GM12878 (cell line): ENCODE measurements at regions not wholly inside any gene's neighbourhood (a gene's known extent, or its start where the extent isn't known, plus 50 kb on each side); places are given as distances from the start of the nearest gene placed in this dataset.

Experiments used
- ATAC-seq: fragments of 200-7000 bp; cut with Tn5 transposase; 3 replicates; pipeline ENCODE4 v1.9.1; 2020; ENCODE audit warnings: mild to moderate bottlenecking, moderate library complexity
- BruUV-seq: library from RNA; stranded (reverse); fragments of 400-500 nt; replicated peaks from 2 replicates; lab custom pipeline; 2021; lab: Mats Ljungman, UMichigan
- CTCF ChIA-PET: fragments of 300-600 bp; sonication (Branson Sonifier 250); formaldehyde crosslinking; extraction: SDS; loops from one replicate; lab custom pipeline; 2021; ENCODE audit warnings: inconsistent platforms; lab: Yijun Ruan, JAX
- POLR2A ChIA-PET: fragments of 350-600 bp; formaldehyde crosslinking; extraction: SDS; loops from one replicate; lab custom pipeline; 2021; ENCODE audit warnings: inconsistent platforms; lab: Charles Lee
- RAD21 ChIA-PET: fragments of 300-600 bp; sonication (Branson Sonifier 250); formaldehyde crosslinking; loops from one replicate; lab custom pipeline; 2023; ENCODE audit warnings: antibody characterized with exemption; ENCODE audit not compliant: unreplicated experiment; lab: Charles Lee
- SMC1A ChIA-PET: fragments of 300-600 bp; sonication (Branson Sonifier 250); formaldehyde crosslinking; loops from one replicate; lab custom pipeline; 2023; ENCODE audit not compliant: unreplicated experiment, uncharacterized antibody; lab: Charles Lee
- DNase-seq: peaks from one replicate; pipeline ENCODE4 v3.0.0-alpha.2; 2011; ENCODE audit warnings: low read depth, low spot score
- FAIRE-seq: peaks from 3 replicates; lab custom pipeline; 2011; peaks lifted over from hg19 to GRCh38; lab: Jason Lieb, UNC
- H2AFZ ChIP-seq: 2 replicates; pipeline ENCODE4 v1.6.0; 2011; ENCODE audit warnings: low read depth, low read length, control low read depth; ENCODE audit not compliant: control insufficient read depth
- H3K27ac ChIP-seq: 2 replicates; pipeline ENCODE4 v1.5.1; 2011; ENCODE audit warnings: control low read depth; ENCODE audit not compliant: control insufficient read depth, insufficient read depth
- H3K27me3 ChIP-seq, 2 experiments: replicated peaks in 1 of 2; 2 replicates each; pipeline versions ENCODE4 v1.6.0 to v1.6.1; 2011; ENCODE audit warnings: low read length in 1 of 2; ENCODE audit not compliant: control insufficient read depth in 2 of 2, insufficient read depth in 2 of 2
- H3K36me3 ChIP-seq, 2 experiments: 2 replicates each; pipeline ENCODE4 v1.5.1; 2011; ENCODE audit warnings: low read length in 1 of 2; ENCODE audit not compliant: control insufficient read depth in 2 of 2, insufficient read depth in 2 of 2
- H3K4me1 ChIP-seq: 2 replicates; pipeline ENCODE4 v1.6.1; 2011; ENCODE audit warnings: mild to moderate bottlenecking, low read length, moderate library complexity, mixed read lengths; ENCODE audit not compliant: control insufficient read depth, insufficient read depth
- H3K4me2 ChIP-seq: 2 replicates; pipeline ENCODE4 v1.6.0; 2011; ENCODE audit warnings: control low read depth; ENCODE audit not compliant: control insufficient read depth, insufficient read depth
- H3K4me3 ChIP-seq: fragments of 200-600 bp; sonication (generic); 2 replicates; pipeline ENCODE4 v1.5.1; 2016
- H3K79me2 ChIP-seq: 2 replicates; pipeline ENCODE4 v1.6.0; 2011; ENCODE audit warnings: low read length; ENCODE audit not compliant: control insufficient read depth, insufficient read depth
- H3K9ac ChIP-seq: 2 replicates; pipeline ENCODE4 v1.8.0; 2011; ENCODE audit warnings: low read length, control low read depth, mixed read lengths; ENCODE audit not compliant: control insufficient read depth, insufficient read depth
- H3K9me3 ChIP-seq: replicated peaks from 3 replicates; pipeline ENCODE4 v1.5.1; 2011; ENCODE audit warnings: mild to moderate bottlenecking, low read length; ENCODE audit not compliant: control insufficient read depth, insufficient read depth
- H4K20me1 ChIP-seq: 2 replicates; pipeline ENCODE4 v1.6.0; 2011; ENCODE audit not compliant: control insufficient read depth, insufficient read depth
- CBX5 ChIP-seq: sonication (generic); IDR thresholded peaks from 2 replicates; pipeline ENCODE4 v1.6.1; 2016; ENCODE audit warnings: low read depth, moderate library complexity, mild to moderate bottlenecking, inconsistent platforms
- MTA2 ChIP-seq: fragments of 450-650 bp; IDR thresholded peaks from 2 replicates; pipeline ENCODE4 v1.6.1; 2016; ENCODE audit warnings: low read depth, mild to moderate bottlenecking, moderate library complexity
- NR2F1 ChIP-seq: fragments of 450-650 bp; conservative IDR thresholded peaks from 2 replicates; pipeline ENCODE4 v1.6.1; 2017; ENCODE audit warnings: mild to moderate bottlenecking
- TARDBP ChIP-seq: IDR thresholded peaks from 2 replicates; pipeline ENCODE4 v1.6.1; 2016; ENCODE audit warnings: borderline replicate concordance
- TCF3 ChIP-seq: IDR thresholded peaks from 2 replicates; pipeline ENCODE4 v1.6.1; 2012; ENCODE audit warnings: low read depth, mild to moderate bottlenecking, low read length, borderline replicate concordance; ENCODE audit not compliant: insufficient read depth
- WRNIP1 ChIP-seq: IDR thresholded peaks from 2 replicates; pipeline ENCODE4 v1.6.1; 2011; ENCODE audit warnings: low read depth, low read length, improper control_type of control experiment, borderline replicate concordance
- WGBS: methylation state at CpG from one replicate; pipeline ENCODE4 v1.1.6; 2016; ENCODE audit warnings: low lambda C conversion rate; ENCODE audit not compliant: insufficient replicate concordance, insufficient coverage; ENCODE audit errors: missing lambda C conversion rate; 5-methylcytosine and 5-hydroxymethylcytosine counted together
- in situ Hi-C: fragments of 300-500 bp; cut with MboI; formaldehyde crosslinking; loops from 9 replicates; pipeline ENCODE4 v1.14.3; 2018; ENCODE audit warnings: mixed read lengths
- intact Hi-C: fragments of 100-400 bp; cut with micrococcal nuclease; formaldehyde crosslinking; loops from one replicate; pipeline ENCODE4 v1.14.2; 2022; ENCODE audit not compliant: unreplicated experiment
- TF ChIP-seq, protein P1 (sequence below): fragments of 150-350 bp; IDR thresholded peaks from 2 replicates; pipeline ENCODE4 v1.6.1; 2016; ENCODE audit warnings: low read depth, low read length
- TF ChIP-seq, protein P2 (sequence below): fragments of 450-650 bp; IDR thresholded peaks from 2 replicates; pipeline ENCODE4 v1.6.1; 2017; ENCODE audit warnings: mild to moderate bottlenecking, moderate library complexity
- TF ChIP-seq, protein P3 (sequence below): fragments of 450-650 bp; IDR thresholded peaks from 2 replicates; pipeline ENCODE4 v1.6.1; 2017; ENCODE audit warnings: antibody characterized with exemption, mild to moderate bottlenecking, moderate library complexity
- TF ChIP-seq, protein P4 (sequence below): IDR thresholded peaks from 2 replicates; pipeline ENCODE4 v1.6.1; 2012; ENCODE audit warnings: low read depth, low read length, improper control_type of control experiment
- TF ChIP-seq, protein P5 (sequence below): fragments of 450-650 bp; IDR thresholded peaks from 2 replicates; pipeline ENCODE4 v1.6.1; 2016; ENCODE audit warnings: mild to moderate bottlenecking

DNA sequence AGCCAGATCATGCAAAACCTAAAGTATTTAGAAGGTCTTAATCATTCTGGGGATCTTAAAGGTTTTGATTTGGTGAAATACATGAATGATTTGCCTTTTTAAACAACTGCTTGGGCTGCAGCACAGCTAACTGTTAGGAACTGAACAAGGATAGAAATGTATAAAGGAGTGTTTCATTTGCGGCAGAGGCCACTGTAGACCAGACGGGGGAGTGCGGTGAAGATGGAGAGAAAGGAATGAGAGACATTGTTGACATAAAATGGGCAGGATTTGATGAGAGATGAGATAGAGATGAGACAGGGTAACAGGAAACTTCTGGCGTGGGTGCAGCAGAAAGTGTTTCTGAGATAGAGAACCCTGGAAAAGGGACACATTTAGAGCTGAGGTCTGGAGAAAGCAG, 308.1 kb downstream of the TMX3 start:
- H3K27ac ChIP-seq = no peak overlapping the region
- FAIRE-seq = no peak
- TF ChIP-seq NR2F1 (no peak), WRNIP1 (no peak), TCF3 (no peak), CBX5 (no peak), MTA2 (no peak), TARDBP (no peak)
- TF ChIP-seq, protein P1, sequence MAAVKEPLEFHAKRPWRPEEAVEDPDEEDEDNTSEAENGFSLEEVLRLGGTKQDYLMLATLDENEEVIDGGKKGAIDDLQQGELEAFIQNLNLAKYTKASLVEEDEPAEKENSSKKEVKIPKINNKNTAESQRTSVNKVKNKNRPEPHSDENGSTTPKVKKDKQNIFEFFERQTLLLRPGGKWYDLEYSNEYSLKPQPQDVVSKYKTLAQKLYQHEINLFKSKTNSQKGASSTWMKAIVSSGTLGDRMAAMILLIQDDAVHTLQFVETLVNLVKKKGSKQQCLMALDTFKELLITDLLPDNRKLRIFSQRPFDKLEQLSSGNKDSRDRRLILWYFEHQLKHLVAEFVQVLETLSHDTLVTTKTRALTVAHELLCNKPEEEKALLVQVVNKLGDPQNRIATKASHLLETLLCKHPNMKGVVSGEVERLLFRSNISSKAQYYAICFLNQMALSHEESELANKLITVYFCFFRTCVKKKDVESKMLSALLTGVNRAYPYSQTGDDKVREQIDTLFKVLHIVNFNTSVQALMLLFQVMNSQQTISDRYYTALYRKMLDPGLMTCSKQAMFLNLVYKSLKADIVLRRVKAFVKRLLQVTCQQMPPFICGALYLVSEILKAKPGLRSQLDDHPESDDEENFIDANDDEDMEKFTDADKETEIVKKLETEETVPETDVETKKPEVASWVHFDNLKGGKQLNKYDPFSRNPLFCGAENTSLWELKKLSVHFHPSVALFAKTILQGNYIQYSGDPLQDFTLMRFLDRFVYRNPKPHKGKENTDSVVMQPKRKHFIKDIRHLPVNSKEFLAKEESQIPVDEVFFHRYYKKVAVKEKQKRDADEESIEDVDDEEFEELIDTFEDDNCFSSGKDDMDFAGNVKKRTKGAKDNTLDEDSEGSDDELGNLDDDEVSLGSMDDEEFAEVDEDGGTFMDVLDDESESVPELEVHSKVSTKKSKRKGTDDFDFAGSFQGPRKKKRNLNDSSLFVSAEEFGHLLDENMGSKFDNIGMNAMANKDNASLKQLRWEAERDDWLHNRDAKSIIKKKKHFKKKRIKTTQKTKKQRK = no peak
- TF ChIP-seq, protein P2, sequence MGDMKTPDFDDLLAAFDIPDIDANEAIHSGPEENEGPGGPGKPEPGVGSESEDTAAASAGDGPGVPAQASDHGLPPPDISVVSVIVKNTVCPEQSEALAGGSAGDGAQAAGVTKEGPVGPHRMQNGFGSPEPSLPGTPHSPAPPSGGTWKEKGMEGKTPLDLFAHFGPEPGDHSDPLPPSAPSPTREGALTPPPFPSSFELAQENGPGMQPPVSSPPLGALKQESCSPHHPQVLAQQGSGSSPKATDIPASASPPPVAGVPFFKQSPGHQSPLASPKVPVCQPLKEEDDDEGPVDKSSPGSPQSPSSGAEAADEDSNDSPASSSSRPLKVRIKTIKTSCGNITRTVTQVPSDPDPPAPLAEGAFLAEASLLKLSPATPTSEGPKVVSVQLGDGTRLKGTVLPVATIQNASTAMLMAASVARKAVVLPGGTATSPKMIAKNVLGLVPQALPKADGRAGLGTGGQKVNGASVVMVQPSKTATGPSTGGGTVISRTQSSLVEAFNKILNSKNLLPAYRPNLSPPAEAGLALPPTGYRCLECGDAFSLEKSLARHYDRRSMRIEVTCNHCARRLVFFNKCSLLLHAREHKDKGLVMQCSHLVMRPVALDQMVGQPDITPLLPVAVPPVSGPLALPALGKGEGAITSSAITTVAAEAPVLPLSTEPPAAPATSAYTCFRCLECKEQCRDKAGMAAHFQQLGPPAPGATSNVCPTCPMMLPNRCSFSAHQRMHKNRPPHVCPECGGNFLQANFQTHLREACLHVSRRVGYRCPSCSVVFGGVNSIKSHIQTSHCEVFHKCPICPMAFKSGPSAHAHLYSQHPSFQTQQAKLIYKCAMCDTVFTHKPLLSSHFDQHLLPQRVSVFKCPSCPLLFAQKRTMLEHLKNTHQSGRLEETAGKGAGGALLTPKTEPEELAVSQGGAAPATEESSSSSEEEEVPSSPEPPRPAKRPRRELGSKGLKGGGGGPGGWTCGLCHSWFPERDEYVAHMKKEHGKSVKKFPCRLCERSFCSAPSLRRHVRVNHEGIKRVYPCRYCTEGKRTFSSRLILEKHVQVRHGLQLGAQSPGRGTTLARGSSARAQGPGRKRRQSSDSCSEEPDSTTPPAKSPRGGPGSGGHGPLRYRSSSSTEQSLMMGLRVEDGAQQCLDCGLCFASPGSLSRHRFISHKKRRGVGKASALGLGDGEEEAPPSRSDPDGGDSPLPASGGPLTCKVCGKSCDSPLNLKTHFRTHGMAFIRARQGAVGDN = no peak
- TF ChIP-seq, protein P3, sequence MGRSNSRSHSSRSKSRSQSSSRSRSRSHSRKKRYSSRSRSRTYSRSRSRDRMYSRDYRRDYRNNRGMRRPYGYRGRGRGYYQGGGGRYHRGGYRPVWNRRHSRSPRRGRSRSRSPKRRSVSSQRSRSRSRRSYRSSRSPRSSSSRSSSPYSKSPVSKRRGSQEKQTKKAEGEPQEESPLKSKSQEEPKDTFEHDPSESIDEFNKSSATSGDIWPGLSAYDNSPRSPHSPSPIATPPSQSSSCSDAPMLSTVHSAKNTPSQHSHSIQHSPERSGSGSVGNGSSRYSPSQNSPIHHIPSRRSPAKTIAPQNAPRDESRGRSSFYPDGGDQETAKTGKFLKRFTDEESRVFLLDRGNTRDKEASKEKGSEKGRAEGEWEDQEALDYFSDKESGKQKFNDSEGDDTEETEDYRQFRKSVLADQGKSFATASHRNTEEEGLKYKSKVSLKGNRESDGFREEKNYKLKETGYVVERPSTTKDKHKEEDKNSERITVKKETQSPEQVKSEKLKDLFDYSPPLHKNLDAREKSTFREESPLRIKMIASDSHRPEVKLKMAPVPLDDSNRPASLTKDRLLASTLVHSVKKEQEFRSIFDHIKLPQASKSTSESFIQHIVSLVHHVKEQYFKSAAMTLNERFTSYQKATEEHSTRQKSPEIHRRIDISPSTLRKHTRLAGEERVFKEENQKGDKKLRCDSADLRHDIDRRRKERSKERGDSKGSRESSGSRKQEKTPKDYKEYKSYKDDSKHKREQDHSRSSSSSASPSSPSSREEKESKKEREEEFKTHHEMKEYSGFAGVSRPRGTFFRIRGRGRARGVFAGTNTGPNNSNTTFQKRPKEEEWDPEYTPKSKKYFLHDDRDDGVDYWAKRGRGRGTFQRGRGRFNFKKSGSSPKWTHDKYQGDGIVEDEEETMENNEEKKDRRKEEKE = no peak
- TF ChIP-seq, protein P4, sequence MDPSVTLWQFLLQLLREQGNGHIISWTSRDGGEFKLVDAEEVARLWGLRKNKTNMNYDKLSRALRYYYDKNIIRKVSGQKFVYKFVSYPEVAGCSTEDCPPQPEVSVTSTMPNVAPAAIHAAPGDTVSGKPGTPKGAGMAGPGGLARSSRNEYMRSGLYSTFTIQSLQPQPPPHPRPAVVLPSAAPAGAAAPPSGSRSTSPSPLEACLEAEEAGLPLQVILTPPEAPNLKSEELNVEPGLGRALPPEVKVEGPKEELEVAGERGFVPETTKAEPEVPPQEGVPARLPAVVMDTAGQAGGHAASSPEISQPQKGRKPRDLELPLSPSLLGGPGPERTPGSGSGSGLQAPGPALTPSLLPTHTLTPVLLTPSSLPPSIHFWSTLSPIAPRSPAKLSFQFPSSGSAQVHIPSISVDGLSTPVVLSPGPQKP = no peak
- TF ChIP-seq, protein P5, sequence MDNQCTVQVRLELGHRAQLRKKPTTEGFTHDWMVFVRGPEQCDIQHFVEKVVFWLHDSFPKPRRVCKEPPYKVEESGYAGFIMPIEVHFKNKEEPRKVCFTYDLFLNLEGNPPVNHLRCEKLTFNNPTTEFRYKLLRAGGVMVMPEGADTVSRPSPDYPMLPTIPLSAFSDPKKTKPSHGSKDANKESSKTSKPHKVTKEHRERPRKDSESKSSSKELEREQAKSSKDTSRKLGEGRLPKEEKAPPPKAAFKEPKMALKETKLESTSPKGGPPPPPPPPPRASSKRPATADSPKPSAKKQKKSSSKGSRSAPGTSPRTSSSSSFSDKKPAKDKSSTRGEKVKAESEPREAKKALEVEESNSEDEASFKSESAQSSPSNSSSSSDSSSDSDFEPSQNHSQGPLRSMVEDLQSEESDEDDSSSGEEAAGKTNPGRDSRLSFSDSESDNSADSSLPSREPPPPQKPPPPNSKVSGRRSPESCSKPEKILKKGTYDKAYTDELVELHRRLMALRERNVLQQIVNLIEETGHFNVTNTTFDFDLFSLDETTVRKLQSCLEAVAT = no peak

More for the DNA sequence above, 308.1 kb downstream of the TMX3 start:
- ATAC-seq (no peak), DNase-seq (no peak)
- CTCF ChIA-PET = no interaction called here
- POLR2A ChIA-PET = no interaction called here
- WGBS = 67% methylated on average over 4 of the region's 4 CpGs
- Histone ChIP-seq H3K9me3 (no peaks in the 10 kb centered on the region), H3K9ac (no peak overlapping the region), H3K4me1 (no peaks in the 10 kb centered on the region), H3K4me2 (no peak overlapping the region), H3K36me3 (no peaks in the 10 kb centered on the region), H3K4me3 (no peak overlapping the region), H2AFZ (no peak overlapping the region), H4K20me1 (no peaks in the 10 kb centered on the region), H3K79me2 (no peaks in the 10 kb centered on the region), H3K27me3 (no peaks in the 10 kb centered on the region)
- RAD21 ChIA-PET = no interaction called here
- in situ Hi-C loops (no loop called here), intact Hi-C loops (no loop called here)
- SMC1A ChIA-PET = no interaction called here
- BruUV-seq = no TSS peak
